PC-9 (cell line): ENCODE measurements at regions not wholly inside any gene's neighbourhood (a gene's known extent, or its start where the extent isn't known, plus 50 kb on each side); places are given as distances from the start of the nearest gene placed in this dataset.

ENCODE experiments used
- BruUV-seq: library from RNA; stranded (reverse); fragments of 400-500 nt; replicated peaks from 2 replicates; lab custom pipeline; 2021; lab: Mats Ljungman, UMichigan
- CTCF ChIA-PET: fragments of 300-600 bp; sonication (Branson Sonifier 250); formaldehyde crosslinking; loops from one replicate; lab custom pipeline; 2022; ENCODE audit warnings: antibody characterized with exemption; lab: Charles Lee
- POLR2A ChIA-PET: fragments of 300-600 bp; sonication (Branson Sonifier 250); formaldehyde crosslinking; loops from one replicate; lab custom pipeline; 2022; ENCODE audit warnings: antibody characterized with exemption; ENCODE audit not compliant: unreplicated experiment; lab: Charles Lee
- DNase-seq, 2 experiments: peaks; one replicate each; pipeline versions ENCODE4 v3.0.0 to v3.0.0-alpha.2; 2015 to 2022; ENCODE audit warnings: mixed read lengths in 1 of 2
- H2AFZ ChIP-seq: fragments of 200-600 bp; sonication (generic); 2 replicates; pipeline ENCODE4 v1.8.1; 2017; ENCODE audit warnings: antibody characterized with exemption
- H3F3A ChIP-seq: fragments of 200-600 bp; sonication (generic); 2 replicates; pipeline ENCODE4 v1.8.1; 2017; ENCODE audit warnings: antibody characterized with exemption, mild to moderate bottlenecking, low read depth; ENCODE audit not compliant: insufficient read depth
- H3K27ac ChIP-seq: fragments of 200-600 bp; sonication (generic); 2 replicates; pipeline ENCODE4 v1.6.1; 2016; ENCODE audit warnings: mixed run types
- H3K27me3 ChIP-seq: fragments of 200-600 bp; sonication (generic); 2 replicates; pipeline ENCODE4 v1.6.1; 2016; ENCODE audit warnings: low read depth, mixed run types; ENCODE audit not compliant: insufficient read depth
- H3K36me3 ChIP-seq: fragments of 200-600 bp; sonication (generic); 2 replicates; pipeline ENCODE4 v1.6.1; 2016; ENCODE audit warnings: low read depth, mixed run types
- H3K4me1 ChIP-seq: fragments of 200-600 bp; sonication (generic); replicated peaks from 2 replicates; pipeline ENCODE4 v1.6.1; 2016; ENCODE audit warnings: mixed run types; ENCODE audit not compliant: insufficient read depth
- H3K4me2 ChIP-seq: fragments of 200-600 bp; sonication (generic); 2 replicates; pipeline ENCODE4 v1.6.1; 2017; ENCODE audit warnings: mixed run types
- H3K4me3 ChIP-seq: fragments of 200-600 bp; sonication (generic); 2 replicates; pipeline ENCODE4 v1.6.1; 2016; ENCODE audit warnings: mixed run types
- H3K79me2 ChIP-seq: fragments of 200-600 bp; sonication (generic); 2 replicates; pipeline ENCODE4 v1.6.1; 2017; ENCODE audit warnings: low read depth, mixed run types
- H3K9me2 ChIP-seq: fragments of 200-600 bp; sonication (generic); 2 replicates; pipeline ENCODE4 v1.8.1; 2017; ENCODE audit warnings: mild to moderate bottlenecking; ENCODE audit not compliant: insufficient read depth
- H3K9me3 ChIP-seq: fragments of 200-600 bp; sonication (generic); 2 replicates; pipeline ENCODE4 v1.8.1; 2016; ENCODE audit warnings: low read depth; ENCODE audit not compliant: insufficient read depth
- H4K20me1 ChIP-seq: fragments of 200-600 bp; sonication (generic); 2 replicates; pipeline ENCODE4 v1.8.1; 2017; ENCODE audit not compliant: insufficient read depth
- CTCF ChIP-seq: fragments of 200-600 bp; sonication (generic); conservative IDR thresholded peaks from 2 replicates; pipeline ENCODE4 v1.6.1; 2017; ENCODE audit warnings: mixed run types, antibody characterized with exemption, mild to moderate bottlenecking, moderate library complexity
- EZH2 ChIP-seq: fragments of 200-600 bp; sonication (generic); IDR thresholded peaks from 2 replicates; pipeline ENCODE4 v1.8.0; 2017; ENCODE audit warnings: antibody characterized with exemption, low read depth
- intact Hi-C: fragments of 100-400 bp; cut with micrococcal nuclease; formaldehyde crosslinking; loops from one replicate; pipeline ENCODE4 v1.10.0; 2022; ENCODE audit not compliant: unreplicated experiment

- H3K9me3 ChIP-seq = no peaks in the 10 kb centered on the region
- no peak overlapping the region for H3K27ac ChIP-seq
- no peaks in the 10 kb centered on the region for H3K9me2 ChIP-seq
- no peaks in the 10 kb centered on the region for H3K4me1 ChIP-seq
- intact Hi-C loops = no loop called here
- peaks cover 13% of the 10 kb centered on the region; the same call in 1 of the 2 replicates for H3K27me3 ChIP-seq
- H3F3A ChIP-seq = no peaks in the 10 kb centered on the region
- TF ChIP-seq EZH2 (no peak), CTCF (no peak)
- DNase-seq = no peak
- CTCF ChIA-PET = no interaction called here
- H3K4me2 ChIP-seq = no peak overlapping the region
- POLR2A ChIA-PET = no interaction called here
- H3K79me2 ChIP-seq = no peaks in the 10 kb centered on the region
- H3K36me3 ChIP-seq = no peaks in the 10 kb centered on the region
- no peak overlapping the region for H3K4me3 ChIP-seq
- H2AFZ ChIP-seq = no peak overlapping the region
- no peaks in the 10 kb centered on the region for H4K20me1 ChIP-seq
- BruUV-seq = no TSS peak
Observed at GRCh38 chr16:64892835-64893785, 228.8 kb downstream of the CDH11 start.

GRCh38 chr16:64889446-64889845, 232.4 kb downstream of the CDH11 start:
- CTCF ChIA-PET = no interaction called here
- no peaks in the 10 kb centered on the region for H3K9me3 ChIP-seq
- intact Hi-C loops = no loop called here

GRCh38 chr16:64887651-64888050, 234.2 kb downstream of the CDH11 start:
- no peaks in the 10 kb centered on the region for H3K4me1 ChIP-seq
- H3K9me2 ChIP-seq = no peaks in the 10 kb centered on the region
- H3K4me3 ChIP-seq = no peak overlapping the region
- H3K4me2 ChIP-seq = no peak overlapping the region
- H3K36me3 ChIP-seq = no peaks in the 10 kb centered on the region
- no peaks in the 10 kb centered on the region for H3K9me3 ChIP-seq
- no peaks in the 10 kb centered on the region for H3F3A ChIP-seq
- no peaks in the 10 kb centered on the region for H3K79me2 ChIP-seq
- H3K27me3 ChIP-seq = no peaks in the 10 kb centered on the region
- ChIA-PET CTCF (no interaction called here), POLR2A (no interaction called here)
- no TSS peak for BruUV-seq
- H4K20me1 ChIP-seq = no peaks in the 10 kb centered on the region
- H3K27ac ChIP-seq = no peak overlapping the region
- no peak overlapping the region for H2AFZ ChIP-seq
- no peak for DNase-seq
- intact Hi-C loops = no loop called here
- TF ChIP-seq EZH2 = no peak
- no peak for TF ChIP-seq CTCF

More at GRCh38 chr16:64889446-64889845, 232.4 kb downstream of the CDH11 start:
- POLR2A ChIA-PET = no interaction called here
- H3K36me3 ChIP-seq = no peaks in the 10 kb centered on the region
- H3K27me3 ChIP-seq = 0 out of 2 replicates have a peak, but pooled peaks cover 1% of the 10 kb centered on the region
- no peak for DNase-seq
- no peaks in the 10 kb centered on the region for H3F3A ChIP-seq
- H3K4me2 ChIP-seq = no peak overlapping the region
- H3K27ac ChIP-seq = no peak overlapping the region
- H3K9me2 ChIP-seq = no peaks in the 10 kb centered on the region
- no peaks in the 10 kb centered on the region for H3K79me2 ChIP-seq
- no TSS peak for BruUV-seq
- no peaks in the 10 kb centered on the region for H4K20me1 ChIP-seq
- H3K4me1 ChIP-seq = no peaks in the 10 kb centered on the region
- no peak for TF ChIP-seq EZH2
- TF ChIP-seq CTCF = no peak
- H3K4me3 ChIP-seq = no peak overlapping the region
- H2AFZ ChIP-seq = no peak overlapping the region
